GM23338 (cell line): ENCODE measurements at regions not wholly inside any gene's neighbourhood (a gene's known extent, or its start where the extent isn't known, plus 50 kb on each side); places are given as distances from the start of the nearest gene placed in this dataset.

Experiments
- ATAC-seq: fragments of 200-7000 bp; cut with Tn5 transposase; 3 replicates; pipeline ENCODE4 v1.9.1; 2020
- DNase-seq: peaks from one replicate; pipeline ENCODE4 v3.0.0-alpha.2; 2015; ENCODE audit warnings: low spot score
- H2AFZ ChIP-seq: fragments of 200-600 bp; sonication (generic); 2 replicates; pipeline ENCODE4 v1.8.0; 2016; ENCODE audit warnings: antibody characterized with exemption, mild to moderate bottlenecking, moderate library complexity
- H3F3A ChIP-seq: fragments of 200-600 bp; sonication (generic); replicated peaks from 2 replicates; pipeline ENCODE4 v1.8.0; 2017; ENCODE audit warnings: antibody characterized with exemption, mixed run types, low read depth
- H3K27ac ChIP-seq: fragments of 200-600 bp; sonication (generic); 2 replicates; pipeline ENCODE4 v1.6.1; 2016; ENCODE audit warnings: low read depth
- H3K27me3 ChIP-seq: fragments of 200-600 bp; sonication (generic); 2 replicates; pipeline ENCODE4 v1.8.0; 2016; ENCODE audit warnings: mild to moderate bottlenecking, mixed run types, moderate library complexity; ENCODE audit not compliant: insufficient read depth
- H3K36me3 ChIP-seq: fragments of 200-600 bp; sonication (generic); 2 replicates; pipeline ENCODE4 v1.8.0; 2016; ENCODE audit warnings: mild to moderate bottlenecking; ENCODE audit not compliant: insufficient read depth
- H3K4me1 ChIP-seq: fragments of 200-600 bp; sonication (generic); 2 replicates; pipeline ENCODE4 v1.8.0; 2016; ENCODE audit warnings: mild to moderate bottlenecking, moderate library complexity; ENCODE audit not compliant: insufficient read depth
- H3K4me2 ChIP-seq: fragments of 200-600 bp; sonication (generic); 2 replicates; pipeline ENCODE4 v1.7.1; 2017; ENCODE audit warnings: mixed run types
- H3K4me3 ChIP-seq: fragments of 200-600 bp; sonication (generic); 2 replicates; pipeline ENCODE4 v1.6.1; 2016; ENCODE audit warnings: mixed run types
- H3K79me2 ChIP-seq: fragments of 200-600 bp; sonication (generic); replicated peaks from 2 replicates; pipeline ENCODE4 v1.8.0; 2017; ENCODE audit warnings: mild to moderate bottlenecking; ENCODE audit not compliant: insufficient read depth
- H3K9me2 ChIP-seq: fragments of 200-600 bp; sonication (generic); 2 replicates; pipeline ENCODE4 v1.8.0; 2017; ENCODE audit not compliant: insufficient read depth
- H4K20me1 ChIP-seq: fragments of 200-600 bp; sonication (generic); replicated peaks from 2 replicates; pipeline ENCODE4 v1.8.0; 2017; ENCODE audit warnings: mild to moderate bottlenecking; ENCODE audit not compliant: insufficient read depth
- H3K27ac Mint-ChIP-seq: 2 replicates; pipeline ENCODE4 v1.8.0; 2020; ENCODE audit warnings: inconsistent platforms, mild to moderate bottlenecking, moderate library complexity, mixed read lengths
- H3K27me3 Mint-ChIP-seq: 3 replicates; pipeline ENCODE4 v1.8.0; 2022; ENCODE audit warnings: low read depth, mild to moderate bottlenecking, moderate library complexity, mixed read lengths, inconsistent platforms; ENCODE audit not compliant: insufficient read depth, poor library complexity
- H3K36me3 Mint-ChIP-seq: 3 replicates; pipeline ENCODE4 v1.8.0; 2021; ENCODE audit warnings: low read depth, mild to moderate bottlenecking, inconsistent platforms, moderate library complexity, mixed read lengths
- H3K4me1 Mint-ChIP-seq: 3 replicates; pipeline ENCODE4 v1.8.0; 2020; ENCODE audit warnings: mild to moderate bottlenecking, inconsistent platforms, mixed read lengths
- H3K4me3 Mint-ChIP-seq: 3 replicates; pipeline ENCODE4 v1.8.0; 2021; ENCODE audit warnings: moderate library complexity, mild to moderate bottlenecking, inconsistent platforms, mixed read lengths
- H3K9me3 Mint-ChIP-seq: 3 replicates; pipeline ENCODE4 v1.8.0; 2020; ENCODE audit warnings: moderate library complexity, mild to moderate bottlenecking, inconsistent platforms, mixed read lengths
- STAT1 ChIP-seq: IDR thresholded peaks from one replicate; pipeline ENCODE4 v1.6.1; 2016; ENCODE audit warnings: antibody characterized with exemption; ENCODE audit not compliant: unreplicated experiment
- TF ChIP-seq, protein P1 (sequence below), 2 experiments: fragments of 200-600 bp in 1 of 2; sonication (generic) in 1 of 2; conservative IDR thresholded peaks; 2 replicates each; pipeline versions ENCODE4 v1.5.1 to v1.6.1; 2016 to 2017; ENCODE audit warnings: antibody characterized with exemption in 2 of 2, low read depth in 2 of 2, mild to moderate bottlenecking in 2 of 2, moderate library complexity in 1 of 2
- TF ChIP-seq, protein P2 (sequence below): IDR thresholded peaks from 2 replicates; pipeline ENCODE4 v1.6.1; 2016; ENCODE audit warnings: antibody characterized with exemption
- TF ChIP-seq, protein P3 (sequence below): fragments of 250-450 bp; sonication (Bioruptor Pico); IDR thresholded peaks from 2 replicates; pipeline ENCODE4 v1.5.0; 2020; ENCODE audit warnings: mild to moderate bottlenecking, moderate library complexity

DNA sequence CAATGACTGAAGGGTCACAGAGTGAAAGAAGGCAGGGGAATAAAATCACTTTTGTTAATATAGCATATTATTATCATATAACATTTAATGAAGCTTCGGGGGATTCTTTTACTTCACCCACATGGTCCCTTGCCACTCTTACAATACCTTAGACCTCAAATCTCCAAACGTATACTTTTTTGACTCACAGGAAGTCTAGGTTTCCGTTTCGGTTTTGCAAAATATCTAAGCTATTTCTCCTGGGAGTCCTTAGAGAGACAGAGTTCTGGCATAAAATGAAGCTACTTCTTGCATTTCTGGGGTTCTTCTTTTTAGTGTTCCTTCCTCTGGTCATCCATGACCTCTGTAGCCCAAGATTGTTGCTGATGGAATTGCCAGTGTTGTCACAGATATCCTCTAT lies 590.5 kb upstream of the ATP2B1 start:
- H3K36me3 ChIP-seq: no peaks in the 10 kb centered on the region
- ATAC-seq: no peak
- H3K4me1 Mint-ChIP-seq: peaks cover 4% of the 10 kb centered on the region; the same call in 1 of the 3 replicates

More for the DNA sequence above, 590.5 kb upstream of the ATP2B1 start:
- H3K9me2 ChIP-seq: no peaks in the 10 kb centered on the region
- no peak overlapping the region for H3K4me2 ChIP-seq
- TF ChIP-seq, protein P1, sequence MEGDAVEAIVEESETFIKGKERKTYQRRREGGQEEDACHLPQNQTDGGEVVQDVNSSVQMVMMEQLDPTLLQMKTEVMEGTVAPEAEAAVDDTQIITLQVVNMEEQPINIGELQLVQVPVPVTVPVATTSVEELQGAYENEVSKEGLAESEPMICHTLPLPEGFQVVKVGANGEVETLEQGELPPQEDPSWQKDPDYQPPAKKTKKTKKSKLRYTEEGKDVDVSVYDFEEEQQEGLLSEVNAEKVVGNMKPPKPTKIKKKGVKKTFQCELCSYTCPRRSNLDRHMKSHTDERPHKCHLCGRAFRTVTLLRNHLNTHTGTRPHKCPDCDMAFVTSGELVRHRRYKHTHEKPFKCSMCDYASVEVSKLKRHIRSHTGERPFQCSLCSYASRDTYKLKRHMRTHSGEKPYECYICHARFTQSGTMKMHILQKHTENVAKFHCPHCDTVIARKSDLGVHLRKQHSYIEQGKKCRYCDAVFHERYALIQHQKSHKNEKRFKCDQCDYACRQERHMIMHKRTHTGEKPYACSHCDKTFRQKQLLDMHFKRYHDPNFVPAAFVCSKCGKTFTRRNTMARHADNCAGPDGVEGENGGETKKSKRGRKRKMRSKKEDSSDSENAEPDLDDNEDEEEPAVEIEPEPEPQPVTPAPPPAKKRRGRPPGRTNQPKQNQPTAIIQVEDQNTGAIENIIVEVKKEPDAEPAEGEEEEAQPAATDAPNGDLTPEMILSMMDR (conservative IDR thresholded peaks at IDR 0.05; ENCODE audit: low read depth in 2 of 2): no peak
- TF ChIP-seq, protein P2, sequence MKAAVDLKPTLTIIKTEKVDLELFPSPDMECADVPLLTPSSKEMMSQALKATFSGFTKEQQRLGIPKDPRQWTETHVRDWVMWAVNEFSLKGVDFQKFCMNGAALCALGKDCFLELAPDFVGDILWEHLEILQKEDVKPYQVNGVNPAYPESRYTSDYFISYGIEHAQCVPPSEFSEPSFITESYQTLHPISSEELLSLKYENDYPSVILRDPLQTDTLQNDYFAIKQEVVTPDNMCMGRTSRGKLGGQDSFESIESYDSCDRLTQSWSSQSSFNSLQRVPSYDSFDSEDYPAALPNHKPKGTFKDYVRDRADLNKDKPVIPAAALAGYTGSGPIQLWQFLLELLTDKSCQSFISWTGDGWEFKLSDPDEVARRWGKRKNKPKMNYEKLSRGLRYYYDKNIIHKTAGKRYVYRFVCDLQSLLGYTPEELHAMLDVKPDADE: no peak
- TF ChIP-seq, protein P3, sequence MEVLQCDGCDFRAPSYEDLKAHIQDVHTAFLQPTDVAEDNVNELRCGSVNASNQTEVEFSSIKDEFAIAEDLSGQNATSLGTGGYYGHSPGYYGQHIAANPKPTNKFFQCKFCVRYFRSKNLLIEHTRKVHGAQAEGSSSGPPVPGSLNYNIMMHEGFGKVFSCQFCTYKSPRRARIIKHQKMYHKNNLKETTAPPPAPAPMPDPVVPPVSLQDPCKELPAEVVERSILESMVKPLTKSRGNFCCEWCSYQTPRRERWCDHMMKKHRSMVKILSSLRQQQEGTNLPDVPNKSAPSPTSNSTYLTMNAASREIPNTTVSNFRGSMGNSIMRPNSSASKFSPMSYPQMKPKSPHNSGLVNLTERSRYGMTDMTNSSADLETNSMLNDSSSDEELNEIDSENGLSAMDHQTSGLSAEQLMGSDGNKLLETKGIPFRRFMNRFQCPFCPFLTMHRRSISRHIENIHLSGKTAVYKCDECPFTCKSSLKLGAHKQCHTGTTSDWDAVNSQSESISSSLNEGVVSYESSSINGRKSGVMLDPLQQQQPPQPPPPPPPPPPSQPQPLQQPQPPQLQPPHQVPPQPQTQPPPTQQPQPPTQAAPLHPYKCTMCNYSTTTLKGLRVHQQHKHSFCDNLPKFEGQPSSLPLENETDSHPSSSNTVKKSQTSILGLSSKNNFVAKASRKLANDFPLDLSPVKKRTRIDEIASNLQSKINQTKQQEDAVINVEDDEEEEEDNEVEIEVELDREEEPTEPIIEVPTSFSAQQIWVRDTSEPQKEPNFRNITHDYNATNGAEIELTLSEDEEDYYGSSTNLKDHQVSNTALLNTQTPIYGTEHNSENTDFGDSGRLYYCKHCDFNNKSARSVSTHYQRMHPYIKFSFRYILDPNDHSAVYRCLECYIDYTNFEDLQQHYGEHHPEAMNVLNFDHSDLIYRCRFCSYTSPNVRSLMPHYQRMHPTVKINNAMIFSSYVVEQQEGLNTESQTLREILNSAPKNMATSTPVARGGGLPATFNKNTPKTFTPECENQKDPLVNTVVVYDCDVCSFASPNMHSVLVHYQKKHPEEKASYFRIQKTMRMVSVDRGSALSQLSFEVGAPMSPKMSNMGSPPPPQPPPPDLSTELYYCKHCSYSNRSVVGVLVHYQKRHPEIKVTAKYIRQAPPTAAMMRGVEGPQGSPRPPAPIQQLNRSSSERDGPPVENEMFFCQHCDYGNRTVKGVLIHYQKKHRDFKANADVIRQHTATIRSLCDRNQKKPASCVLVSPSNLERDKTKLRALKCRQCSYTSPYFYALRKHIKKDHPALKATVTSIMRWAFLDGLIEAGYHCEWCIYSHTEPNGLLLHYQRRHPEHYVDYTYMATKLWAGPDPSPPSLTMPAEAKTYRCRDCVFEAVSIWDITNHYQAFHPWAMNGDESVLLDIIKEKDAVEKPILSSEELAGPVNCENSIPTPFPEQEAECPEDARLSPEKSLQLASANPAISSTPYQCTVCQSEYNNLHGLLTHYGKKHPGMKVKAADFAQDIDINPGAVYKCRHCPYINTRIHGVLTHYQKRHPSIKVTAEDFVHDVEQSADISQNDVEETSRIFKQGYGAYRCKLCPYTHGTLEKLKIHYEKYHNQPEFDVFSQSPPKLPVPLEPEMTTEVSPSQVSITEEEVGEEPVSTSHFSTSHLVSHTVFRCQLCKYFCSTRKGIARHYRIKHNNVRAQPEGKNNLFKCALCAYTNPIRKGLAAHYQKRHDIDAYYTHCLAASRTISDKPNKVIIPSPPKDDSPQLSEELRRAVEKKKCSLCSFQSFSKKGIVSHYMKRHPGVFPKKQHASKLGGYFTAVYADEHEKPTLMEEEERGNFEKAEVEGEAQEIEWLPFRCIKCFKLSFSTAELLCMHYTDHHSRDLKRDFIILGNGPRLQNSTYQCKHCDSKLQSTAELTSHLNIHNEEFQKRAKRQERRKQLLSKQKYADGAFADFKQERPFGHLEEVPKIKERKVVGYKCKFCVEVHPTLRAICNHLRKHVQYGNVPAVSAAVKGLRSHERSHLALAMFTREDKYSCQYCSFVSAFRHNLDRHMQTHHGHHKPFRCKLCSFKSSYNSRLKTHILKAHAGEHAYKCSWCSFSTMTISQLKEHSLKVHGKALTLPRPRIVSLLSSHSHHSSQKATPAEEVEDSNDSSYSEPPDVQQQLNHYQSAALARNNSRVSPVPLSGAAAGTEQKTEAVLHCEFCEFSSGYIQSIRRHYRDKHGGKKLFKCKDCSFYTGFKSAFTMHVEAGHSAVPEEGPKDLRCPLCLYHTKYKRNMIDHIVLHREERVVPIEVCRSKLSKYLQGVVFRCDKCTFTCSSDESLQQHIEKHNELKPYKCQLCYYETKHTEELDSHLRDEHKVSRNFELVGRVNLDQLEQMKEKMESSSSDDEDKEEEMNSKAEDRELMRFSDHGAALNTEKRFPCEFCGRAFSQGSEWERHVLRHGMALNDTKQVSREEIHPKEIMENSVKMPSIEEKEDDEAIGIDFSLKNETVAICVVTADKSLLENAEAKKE: no peak
- no peak for TF ChIP-seq STAT1
- Mint-ChIP-seq H3K36me3 (no peaks in the 10 kb centered on the region), H3K27ac (no peak overlapping the region), H3K9me3 (no peaks in the 10 kb centered on the region), H3K27me3 (peaks cover 1% of the 10 kb centered on the region), H3K4me3 (no peak overlapping the region)
- H3F3A ChIP-seq: no peaks in the 10 kb centered on the region
- no peaks in the 10 kb centered on the region for H3K79me2 ChIP-seq
- peak overlapping the region; percentile 66; the same call in 1 of the 2 replicates for H2AFZ ChIP-seq
- no peak for DNase-seq
- H4K20me1 ChIP-seq: no peaks in the 10 kb centered on the region
- H3K27ac ChIP-seq: no peak overlapping the region
- H3K4me1 ChIP-seq: no peaks in the 10 kb centered on the region
- no peaks in the 10 kb centered on the region for H3K27me3 ChIP-seq
- no peak overlapping the region for H3K4me3 ChIP-seq
